GM12872 (cell line): ENCODE measurements at regions not wholly inside any gene's neighbourhood (a gene's known extent, or its start where the extent isn't known, plus 50 kb on each side); places are given as distances from the start of the nearest gene placed in this dataset.

Source experiments
- CTCF ChIP-seq: IDR thresholded peaks from 3 replicates; pipeline ENCODE4 v1.5.1; 2011; ENCODE audit warnings: low read depth, mild to moderate bottlenecking, low read length, moderate library complexity; ENCODE audit not compliant: insufficient read depth

GRCh38 chr6:167424700-167425099, 99.8 kb downstream of the TTLL2 start:
- no peak for TF ChIP-seq CTCF

GRCh38 chr6:167426084-167426483, 101.2 kb downstream of the TTLL2 start:
- TF ChIP-seq CTCF = no peak

- no peak for TF ChIP-seq CTCF
These were observed 101.8 kb downstream of the TTLL2 start for GRCh38 chr6:167426651-167427050.

GRCh38 chr6:167428664-167429333, 103.9 kb downstream of the TTLL2 start:
- TF ChIP-seq CTCF = no peak

- no peak for TF ChIP-seq CTCF
These were observed 104.5 kb downstream of the TTLL2 start for GRCh38 chr6:167429353-167429752.

GRCh38 chr6:167435209-167435728, 110.4 kb downstream of the TTLL2 start:
- TF ChIP-seq CTCF = no peak

- TF ChIP-seq CTCF = no peak
These were observed 113.1 kb downstream of the TTLL2 start for GRCh38 chr6:167437888-167438484.
